Hepatocyte (in vitro differentiated cells): ENCODE measurements at regions not wholly inside any gene's neighbourhood (a gene's known extent, or its start where the extent isn't known, plus 50 kb on each side); places are given as distances from the start of the nearest gene placed in this dataset.
A peak's percentile ranks its signal among the peaks of the same experiment; 100 is the strongest.

Source experiments
- DNase-seq: peaks from one replicate; pipeline ENCODE4 v3.0.0-alpha.2; 2016; ENCODE audit warnings: low spot score
- H2AFZ ChIP-seq: fragments of 200-600 bp; sonication (generic); 2 replicates; pipeline ENCODE4 v1.6.0; 2016; ENCODE audit warnings: antibody characterized with exemption, mild to moderate bottlenecking
- H3K27ac ChIP-seq: fragments of 200-600 bp; sonication (generic); 2 replicates; pipeline ENCODE4 v1.5.1; 2016; ENCODE audit warnings: mild to moderate bottlenecking
- H3K27me3 ChIP-seq: fragments of 200-600 bp; sonication (generic); 2 replicates; pipeline ENCODE4 v1.6.1; 2016
- H3K36me3 ChIP-seq: fragments of 200-600 bp; sonication (generic); replicated peaks from 2 replicates; pipeline ENCODE4 v1.5.1; 2016; ENCODE audit warnings: low read depth; ENCODE audit not compliant: insufficient read depth
- H3K4me1 ChIP-seq: fragments of 200-600 bp; sonication (generic); 2 replicates; pipeline ENCODE4 v1.5.1; 2016; ENCODE audit warnings: mild to moderate bottlenecking, moderate library complexity; ENCODE audit not compliant: insufficient read depth
- H3K4me2 ChIP-seq: fragments of 200-600 bp; sonication (generic); 2 replicates; pipeline ENCODE4 v1.6.0; 2016
- H3K4me3 ChIP-seq: fragments of 200-600 bp; sonication (generic); 2 replicates; pipeline ENCODE4 v1.5.1; 2016; ENCODE audit warnings: mild to moderate bottlenecking
- H3K79me2 ChIP-seq: fragments of 200-600 bp; sonication (generic); 2 replicates; pipeline ENCODE4 v1.6.0; 2017; ENCODE audit warnings: mild to moderate bottlenecking
- H3K9me2 ChIP-seq: fragments of 200-600 bp; sonication (generic); replicated peaks from 2 replicates; pipeline ENCODE4 v1.6.0; 2017; ENCODE audit warnings: mild to moderate bottlenecking; ENCODE audit not compliant: insufficient read depth
- H3K9me3 ChIP-seq: fragments of 200-600 bp; sonication (generic); 2 replicates; pipeline ENCODE4 v1.5.1; 2016; ENCODE audit warnings: low read depth, mild to moderate bottlenecking
- H4K20me1 ChIP-seq: fragments of 200-600 bp; sonication (generic); 2 replicates; pipeline ENCODE4 v1.6.0; 2016; ENCODE audit warnings: mild to moderate bottlenecking; ENCODE audit not compliant: insufficient read depth, poor library complexity, severe bottlenecking
- CTCF ChIP-seq: fragments of 200-600 bp; sonication (generic); IDR thresholded peaks from 2 replicates; pipeline ENCODE4 v1.5.1; 2016; ENCODE audit warnings: antibody characterized with exemption, mild to moderate bottlenecking; ENCODE audit not compliant: poor library complexity
- EZH2 ChIP-seq: fragments of 200-600 bp; sonication (generic); IDR thresholded peaks from 2 replicates; pipeline ENCODE4 v1.6.1; 2016; ENCODE audit warnings: antibody characterized with exemption, mild to moderate bottlenecking, borderline replicate concordance
- EZH2phosphoT487 ChIP-seq: fragments of 200-600 bp; sonication (generic); IDR thresholded peaks from one replicate; pipeline ENCODE4 v1.6.1; 2018; ENCODE audit warnings: antibody characterized with exemption, mild to moderate bottlenecking, low read depth, moderate library complexity; ENCODE audit not compliant: unreplicated experiment, severe bottlenecking
- WGBS: methylation state at CpG from one replicate; pipeline ENCODE4 v1.1.6; 2016; ENCODE audit warnings: low lambda C conversion rate; ENCODE audit errors: missing lambda C conversion rate; 5-methylcytosine and 5-hydroxymethylcytosine counted together

GRCh38 chr7:114821030-114821900 lies 100.6 kb upstream of the MDFIC start:
- no peaks in the 10 kb centered on the region for H3K27me3 ChIP-seq
- H3K4me2 ChIP-seq = peak overlapping the region; percentile 32

GRCh38 chr7:114822131-114822530 lies 99.8 kb upstream of the MDFIC start:
- no peak for DNase-seq
- no peaks in the 10 kb centered on the region for H3K79me2 ChIP-seq
- H3K9me2 ChIP-seq = no peaks in the 10 kb centered on the region
- 28% methylated on average over 1 of the region's 1 CpG for WGBS
- H3K4me1 ChIP-seq = peaks cover 21% of the 10 kb centered on the region
- H3K4me3 ChIP-seq = no peak overlapping the region
- H4K20me1 ChIP-seq = no peaks in the 10 kb centered on the region
- H3K36me3 ChIP-seq = no peaks in the 10 kb centered on the region
- peak overlapping the region; percentile 32 for H3K4me2 ChIP-seq
- no peak overlapping the region for H2AFZ ChIP-seq
- TF ChIP-seq CTCF (no peak), EZH2 (no peak), EZH2phosphoT487 (no peak)
- H3K27me3 ChIP-seq = no peaks in the 10 kb centered on the region
- H3K27ac ChIP-seq = no peak overlapping the region
- peaks cover 4% of the 10 kb centered on the region for H3K9me3 ChIP-seq

More at GRCh38 chr7:114821030-114821900, 100.6 kb upstream of the MDFIC start:
- TF ChIP-seq EZH2phosphoT487 (no peak), CTCF (no peak), EZH2 (no peak)
- Histone ChIP-seq H3K27ac (peak overlapping the region; percentile 73), H3K9me3 (no peaks in the 10 kb centered on the region), H3K9me2 (no peaks in the 10 kb centered on the region), H2AFZ (no peak overlapping the region), H3K4me3 (no peak overlapping the region), H4K20me1 (no peaks in the 10 kb centered on the region), H3K36me3 (no peaks in the 10 kb centered on the region), H3K4me1 (peaks cover 21% of the 10 kb centered on the region), H3K79me2 (no peaks in the 10 kb centered on the region)
- DNase-seq = peak; percentile 23
- 43% methylated on average over 6 of the region's 6 CpGs for WGBS

- Histone ChIP-seq H2AFZ (no peak overlapping the region), H4K20me1 (no peaks in the 10 kb centered on the region), H3K4me3 (no peak overlapping the region), H3K27ac (no peak overlapping the region), H3K9me3 (peaks cover 7% of the 10 kb centered on the region), H3K4me2 (no peak overlapping the region), H3K4me1 (peaks cover 21% of the 10 kb centered on the region), H3K27me3 (no peaks in the 10 kb centered on the region), H3K9me2 (no peaks in the 10 kb centered on the region), H3K79me2 (no peaks in the 10 kb centered on the region), H3K36me3 (no peaks in the 10 kb centered on the region)
- TF ChIP-seq EZH2 = no peak
- no peak for TF ChIP-seq EZH2phosphoT487
- TF ChIP-seq CTCF = no peak
- no peak for DNase-seq
- WGBS = 52% methylated on average over 2 of the region's 2 CpGs
Observed at GRCh38 chr7:114822844-114823243, 99.0 kb upstream of the MDFIC start.
